MCF 10A (cell line): ENCODE measurements at regions not wholly inside any gene's neighbourhood (a gene's known extent, or its start where the extent isn't known, plus 50 kb on each side); places are given as distances from the start of the nearest gene placed in this dataset.

ENCODE experiments used
- BruUV-seq: library from RNA; stranded (reverse); fragments of 400-500 nt; replicated peaks from 2 replicates; lab custom pipeline; 2021; lab: Mats Ljungman, UMichigan
- CTCF ChIA-PET: fragments of 300-600 bp; sonication (Branson Sonifier 250); formaldehyde crosslinking; extraction: SDS; loops from one replicate; lab custom pipeline; 2021; ENCODE audit warnings: antibody characterized with exemption, inconsistent platforms; lab: Yijun Ruan, JAX
- POLR2A ChIA-PET: fragments of 300-600, 350-650 bp; sonication (Branson Sonifier 250); formaldehyde crosslinking; extraction: SDS; loops from one replicate; lab custom pipeline; 2020; ENCODE audit warnings: antibody characterized with exemption, inconsistent platforms; lab: Yijun Ruan, JAX
- DNase-seq: peaks from one replicate; pipeline ENCODE4 v3.0.0-alpha.2; 2018; ENCODE audit not compliant: unreplicated experiment
- H3K27ac Mint-ChIP-seq: one replicate; pipeline ENCODE4 v1.8.0; 2022; ENCODE audit warnings: mild to moderate bottlenecking, low read depth, mixed read lengths; ENCODE audit not compliant: unreplicated experiment
- H3K27me3 Mint-ChIP-seq: one replicate; pipeline ENCODE4 v1.8.0; 2022; ENCODE audit warnings: mixed read lengths; ENCODE audit not compliant: insufficient read depth, unreplicated experiment
- H3K36me3 Mint-ChIP-seq: one replicate; pipeline ENCODE4 v1.8.0; 2022; ENCODE audit warnings: mild to moderate bottlenecking, moderate library complexity, mixed read lengths; ENCODE audit not compliant: insufficient read depth, unreplicated experiment
- H3K4me1 Mint-ChIP-seq: one replicate; pipeline ENCODE4 v1.8.0; 2022; ENCODE audit warnings: mixed read lengths; ENCODE audit not compliant: insufficient read depth, unreplicated experiment
- H3K4me3 Mint-ChIP-seq: one replicate; pipeline ENCODE4 v1.8.0; 2022; ENCODE audit warnings: mild to moderate bottlenecking, moderate library complexity, mixed read lengths; ENCODE audit not compliant: unreplicated experiment
- H3K9me3 Mint-ChIP-seq: one replicate; pipeline ENCODE4 v1.8.0; 2022; ENCODE audit warnings: mixed read lengths; ENCODE audit not compliant: unreplicated experiment
- CTCF ChIP-seq: fragments of 200-600 bp; IDR thresholded peaks from one replicate; pipeline ENCODE4 v1.8.0; 2022; ENCODE audit warnings: antibody characterized with exemption, mild to moderate bottlenecking; ENCODE audit not compliant: unreplicated experiment
- intact Hi-C: fragments of 100-400 bp; cut with micrococcal nuclease; formaldehyde crosslinking; loops from 2 replicates; pipeline ENCODE4 v1.14.1; 2022

GRCh38 chr1:185556561-185556960 is 177.6 kb upstream of the HMCN1 start:
- TF ChIP-seq CTCF, result no peak
- ChIA-PET POLR2A (interaction anchor here (1.2 kb wide), 1 partner anchor 240 kb away, joined by 3 read pairs; no protein-coding TSS in a partner anchor), CTCF (interaction anchor here (0.6 to 2.5 kb wide), 2 partner anchors 9 to 39 kb away, joined by 4 to 14 read pairs; no protein-coding TSS in a partner anchor)
- no peaks in the 10 kb centered on the region for H3K27me3 Mint-ChIP-seq
- BruUV-seq, result no TSS peak
- H3K4me1 Mint-ChIP-seq, result peaks cover 2% of the 10 kb centered on the region
- no peaks in the 10 kb centered on the region for H3K36me3 Mint-ChIP-seq
- H3K27ac Mint-ChIP-seq, result no peak overlapping the region
- DNase-seq, result no peak
- H3K4me3 Mint-ChIP-seq, result no peak overlapping the region
- H3K9me3 Mint-ChIP-seq, result no peaks in the 10 kb centered on the region
- intact Hi-C loops, result no loop called here

GRCh38 chr1:185555743-185556142 is 178.4 kb upstream of the HMCN1 start:
- intact Hi-C loops, result no loop called here
- no peak for TF ChIP-seq CTCF
- Mint-ChIP-seq H3K4me3 (no peak overlapping the region), H3K9me3 (no peaks in the 10 kb centered on the region), H3K27ac (no peak overlapping the region), H3K36me3 (no peaks in the 10 kb centered on the region), H3K27me3 (no peaks in the 10 kb centered on the region), H3K4me1 (no peaks in the 10 kb centered on the region)
- no peak for DNase-seq
- CTCF ChIA-PET, result interaction anchor here (0.6 to 1.1 kb wide), 2 partner anchors 134 to 238 kb away, joined by 3 to 4 read pairs; no protein-coding TSS in a partner anchor
- BruUV-seq, result no TSS peak
- POLR2A ChIA-PET, result no interaction called here

- no peak for DNase-seq
- ChIA-PET CTCF (interaction anchor here (0.6 kb wide), 1 partner anchor 1102 kb away, joined by 3 read pairs; no protein-coding TSS in a partner anchor), POLR2A (no interaction called here)
- no peak overlapping the region for H3K27ac Mint-ChIP-seq
- no peaks in the 10 kb centered on the region for H3K27me3 Mint-ChIP-seq
- TF ChIP-seq CTCF, result no peak
- no peaks in the 10 kb centered on the region for H3K36me3 Mint-ChIP-seq
- no TSS peak for BruUV-seq
- intact Hi-C loops, result no loop called here
- no peak overlapping the region for H3K4me3 Mint-ChIP-seq
- H3K4me1 Mint-ChIP-seq, result no peaks in the 10 kb centered on the region
- no peaks in the 10 kb centered on the region for H3K9me3 Mint-ChIP-seq
These were observed 183.2 kb upstream of the HMCN1 start for GRCh38 chr1:185551008-185551407.

- Mint-ChIP-seq H3K27me3 (no peaks in the 10 kb centered on the region), H3K4me1 (no peaks in the 10 kb centered on the region), H3K36me3 (no peaks in the 10 kb centered on the region), H3K27ac (no peak overlapping the region), H3K4me3 (no peak overlapping the region), H3K9me3 (no peaks in the 10 kb centered on the region)
- no peak for TF ChIP-seq CTCF
- intact Hi-C loops, result no loop called here
- DNase-seq, result no peak
- ChIA-PET CTCF (interaction anchor here (0.6 to 0.7 kb wide), 2 partner anchors 101 to 143 kb away, joined by 3 to 4 read pairs; no protein-coding TSS in a partner anchor), POLR2A (no interaction called here)
- BruUV-seq, result no TSS peak
These were observed 184.3 kb upstream of the HMCN1 start for GRCh38 chr1:185549906-185550305.
